Breast epithelium (tissue), 4 donors: ENCODE measurements at regions not wholly inside any gene's neighbourhood (a gene's known extent, or its start where the extent isn't known, plus 50 kb on each side); places are given as distances from the start of the nearest gene placed in this dataset.
A peak's percentile ranks its signal among the peaks of the same experiment; 100 is the strongest.

Experiments
- DNase-seq, 2 donors: peaks; one replicate each; pipeline ENCODE4 v3.0.0-alpha.2; 2019; ENCODE audit warnings: low spot score in 2 of 2
- H3K27ac ChIP-seq, 2 donors: fragments of 200-600 bp; sonication (generic) in 1 of 2; one replicate each; pipeline ENCODE4 v1.5.1; 2016 to 2019; ENCODE audit warnings: mild to moderate bottlenecking in 1 of 2
- H3K27me3 ChIP-seq, 2 donors: fragments of 200-600 bp; sonication (generic) in 1 of 2; one replicate each; pipeline versions ENCODE4 v1.5.1 to v1.6.0; 2017 to 2019; ENCODE audit warnings: control low read depth in 1 of 2, mild to moderate bottlenecking in 1 of 2
- H3K36me3 ChIP-seq: fragments of 200-600 bp; one replicate; pipeline ENCODE4 v1.5.1; 2019
- H3K4me1 ChIP-seq, 2 donors: fragments of 200-600 bp; sonication (generic); one replicate each; pipeline ENCODE4 v1.5.1; 2016 to 2019; ENCODE audit warnings: control low read depth in 1 of 2
- H3K4me3 ChIP-seq, 3 donors: fragments of 200-600 bp; sonication (generic); 1 replicate in 2 of 3; 2 replicates in 1 of 3; pipeline ENCODE4 v1.5.1; 2016 to 2019; ENCODE audit warnings: mild to moderate bottlenecking in 3 of 3, moderate library complexity in 2 of 3
- H3K9me3 ChIP-seq, 2 donors: fragments of 200-600 bp; sonication (generic) in 1 of 2; one replicate each; pipeline ENCODE4 v1.5.1; 2016 to 2019; ENCODE audit warnings: control low read depth in 1 of 2
- CTCF ChIP-seq, 3 donors: fragments of 450-650 bp; IDR thresholded peaks; one replicate each; pipeline ENCODE4 v1.5.1; 2016 to 2017; ENCODE audit warnings: antibody characterized with exemption in 3 of 3, mild to moderate bottlenecking in 3 of 3, moderate library complexity in 3 of 3
- POLR2A ChIP-seq: fragments of 450-650 bp; IDR thresholded peaks from one replicate; pipeline ENCODE4 v1.6.1; 2016; ENCODE audit warnings: antibody characterized with exemption, mild to moderate bottlenecking, moderate library complexity
- POLR2AphosphoS5 ChIP-seq, 3 donors: sonication (generic); formaldehyde crosslinking; IDR thresholded peaks; one replicate each; pipeline ENCODE4 v1.6.1; 2017; ENCODE audit warnings: antibody characterized with exemption in 3 of 3
- intact Hi-C: fragments of 100-400 bp; cut with DNase I; formaldehyde crosslinking; loops from one replicate; pipeline ENCODE4 v1.15.1; 2023; ENCODE audit warnings: low total_unique reads

DNA sequence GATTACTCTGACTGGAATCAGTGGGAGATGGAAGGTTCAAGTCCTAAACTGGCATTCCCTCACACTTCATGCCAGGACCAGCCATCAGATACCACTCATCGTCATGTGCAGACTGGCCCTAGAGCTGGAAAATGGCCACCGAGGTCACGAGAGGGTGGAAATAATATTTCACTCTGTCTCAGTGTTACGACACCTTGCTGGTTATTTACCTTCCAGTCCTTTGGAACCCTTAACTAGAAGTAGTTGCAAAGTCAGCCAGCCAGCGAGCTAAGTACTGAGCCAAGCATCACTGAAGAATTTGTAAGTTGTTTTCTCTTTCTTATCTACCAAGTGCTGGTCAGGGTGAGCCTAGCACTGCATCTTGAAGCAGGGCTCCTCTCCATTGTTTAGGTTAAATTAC is 309.9 kb upstream of the RASGRP1 start:
- intact Hi-C loops, result no loop called here
- TF ChIP-seq POLR2A (no peak), POLR2AphosphoS5 (IDR thresholded peaks at IDR 0.05) (no peak)
- Histone ChIP-seq H3K27me3 (no peaks in the 10 kb centered on the region), H3K4me3 (no peak overlapping the region), H3K9me3 (no peaks in the 10 kb centered on the region), H3K27ac (no peak overlapping the region), H3K36me3 (no peaks in the 10 kb centered on the region), H3K4me1 (no peaks in the 10 kb centered on the region)
- peak in 1 of 2 donors; percentile 37 for DNase-seq

DNA sequence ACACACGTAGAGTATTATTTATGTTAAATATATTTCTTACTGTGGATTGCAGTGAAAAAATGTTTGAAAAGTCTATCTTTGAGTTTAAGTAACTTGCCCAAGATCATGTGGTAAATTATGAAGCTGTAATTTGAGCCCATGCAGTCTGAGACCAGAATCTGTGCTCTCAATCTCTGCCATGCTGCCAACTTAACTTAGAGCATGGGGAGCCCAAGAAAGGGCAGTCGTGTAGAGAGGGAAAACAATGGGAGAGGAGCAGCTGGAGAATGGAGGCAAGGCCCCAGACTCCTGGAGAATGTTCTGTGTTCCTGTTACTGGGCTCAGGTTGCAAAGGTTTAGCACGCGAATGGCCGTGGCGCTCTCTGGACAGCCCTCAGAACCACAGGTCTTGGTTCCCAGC is 311.6 kb upstream of the RASGRP1 start:
- intact Hi-C loops, result no loop called here
- Histone ChIP-seq H3K9me3 (no peaks in the 10 kb centered on the region), H3K27ac (no peak overlapping the region), H3K27me3 (no peaks in the 10 kb centered on the region), H3K4me1 (no peaks in the 10 kb centered on the region), H3K36me3 (no peaks in the 10 kb centered on the region), H3K4me3 (no peak overlapping the region)
- DNase-seq, result no peak
- TF ChIP-seq POLR2AphosphoS5 (IDR thresholded peaks at IDR 0.05) (no peak), CTCF (IDR thresholded peaks at IDR 0.05) (no peak), POLR2A (no peak)

DNA sequence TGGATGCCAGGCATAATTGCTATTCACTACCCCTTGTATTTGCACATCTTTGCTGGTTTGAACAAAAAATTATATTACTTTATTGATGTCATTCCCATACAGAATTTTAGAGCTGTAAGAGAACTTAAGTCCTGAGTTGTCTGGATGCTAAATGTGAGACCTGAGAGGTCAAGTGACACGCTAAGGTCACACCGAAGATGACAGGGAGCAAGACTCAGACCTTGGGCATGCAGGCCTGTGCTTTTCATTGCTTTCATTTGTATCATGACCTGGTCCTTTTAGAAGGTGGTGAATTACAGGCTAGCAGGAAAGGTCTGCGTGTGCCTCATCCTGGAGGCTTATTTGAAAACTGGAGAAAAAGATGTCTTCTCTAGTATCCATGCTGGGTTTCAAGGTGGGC is 312.0 kb upstream of the RASGRP1 start:
- intact Hi-C loops, result no loop called here
- no peaks in the 10 kb centered on the region for H3K9me3 ChIP-seq
- no peaks in the 10 kb centered on the region for H3K4me1 ChIP-seq

DNA sequence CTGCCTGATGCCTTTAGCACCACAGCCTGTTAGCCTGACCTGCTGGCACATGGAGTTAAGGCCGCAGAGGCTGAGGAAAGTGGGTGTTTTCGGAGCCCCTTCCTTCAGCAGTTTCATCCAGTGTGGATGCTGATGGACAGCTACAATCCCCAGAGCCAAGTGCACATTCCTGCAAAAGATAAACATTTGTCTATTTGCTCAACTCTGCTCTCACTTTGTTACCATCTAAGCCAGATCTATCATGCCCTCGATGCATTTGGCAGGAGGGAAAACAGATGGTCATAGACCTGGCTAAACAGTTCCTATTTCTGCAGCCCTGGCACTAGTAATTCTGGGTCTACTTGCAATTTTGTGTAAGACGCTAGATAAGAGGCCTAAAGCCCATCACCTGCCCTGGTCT is 312.9 kb upstream of the RASGRP1 start:
- TF ChIP-seq POLR2A (no peak), POLR2AphosphoS5 (IDR thresholded peaks at IDR 0.05) (no peak), CTCF (IDR thresholded peaks at IDR 0.05) (no peak)
- Histone ChIP-seq H3K36me3 (no peaks in the 10 kb centered on the region), H3K4me1 (no peaks in the 10 kb centered on the region), H3K4me3 (no peak overlapping the region), H3K9me3 (no peaks in the 10 kb centered on the region), H3K27me3 (no peaks in the 10 kb centered on the region), H3K27ac (no peak overlapping the region)
- intact Hi-C loops, result no loop called here
- DNase-seq, result no peak

More for the DNA sequence above, 312.0 kb upstream of the RASGRP1 start:
- no peak for DNase-seq
- Histone ChIP-seq H3K27me3 (no peaks in the 10 kb centered on the region), H3K36me3 (no peaks in the 10 kb centered on the region), H3K27ac (no peak overlapping the region), H3K4me3 (no peak overlapping the region)
- TF ChIP-seq POLR2A (no peak), POLR2AphosphoS5 (IDR thresholded peaks at IDR 0.05) (no peak), CTCF (IDR thresholded peaks at IDR 0.05) (no peak)

GRCh38 chr15:38878026-38878425 is 313.4 kb upstream of the RASGRP1 start:
- no peaks in the 10 kb centered on the region for H3K36me3 ChIP-seq
- H3K27ac ChIP-seq, result no peak overlapping the region
- H3K9me3 ChIP-seq, result no peaks in the 10 kb centered on the region
- H3K4me1 ChIP-seq, result no peaks in the 10 kb centered on the region
- TF ChIP-seq POLR2A, result no peak
- no peak for TF ChIP-seq CTCF (IDR thresholded peaks at IDR 0.05)
- TF ChIP-seq POLR2AphosphoS5 (IDR thresholded peaks at IDR 0.05), result no peak
- intact Hi-C loops, result no loop called here
- no peak overlapping the region for H3K4me3 ChIP-seq
- no peak for DNase-seq
- H3K27me3 ChIP-seq, result no peaks in the 10 kb centered on the region

- Histone ChIP-seq H3K4me1 (no peaks in the 10 kb centered on the region), H3K36me3 (no peaks in the 10 kb centered on the region), H3K27ac (peak overlapping the region in 1 of 2 donors; percentile 52), H3K4me3 (no peak overlapping the region), H3K27me3 (no peaks in the 10 kb centered on the region), H3K9me3 (no peaks in the 10 kb centered on the region)
- intact Hi-C loops, result no loop called here
- TF ChIP-seq CTCF (IDR thresholded peaks at IDR 0.05) (no peak), POLR2A (no peak), POLR2AphosphoS5 (IDR thresholded peaks at IDR 0.05) (no peak)
- DNase-seq, result peak in 1 of 2 donors; percentile 25
Measured at GRCh38 chr15:38878926-38879325, 314.3 kb upstream of the RASGRP1 start.
